ENCODE measurements at regions not wholly inside any gene's neighbourhood (a gene's known extent, or its start where the extent isn't known, plus 50 kb on each side); places are given as distances from the start of the nearest gene placed in this dataset.

GRCh38 chr5:61215996-61216395 lies 53.7 kb upstream of the SMIM15 start:
- no peaks in the 10 kb centered on the region for H3K9me3 ChIP-seq

GRCh38 chr5:61216741-61217140 lies 54.5 kb upstream of the SMIM15 start:
- Histone ChIP-seq H3K27me3 (no peaks in the 10 kb centered on the region), H3K27ac (no peak overlapping the region), H3K4me3 (no peak overlapping the region), H3K36me3 (no peaks in the 10 kb centered on the region), H3K9me3 (no peaks in the 10 kb centered on the region), H3K4me1 (no peaks in the 10 kb centered on the region)
- no peak for TF ChIP-seq CTCF (IDR thresholded peaks at IDR 0.05)
- TF ChIP-seq POLR2A (IDR thresholded peaks at IDR 0.05) = no peak
- DNase-seq = no peak

More at GRCh38 chr5:61215996-61216395, 53.7 kb upstream of the SMIM15 start:
- no peaks in the 10 kb centered on the region for H3K4me1 ChIP-seq
- no peaks in the 10 kb centered on the region for H3K36me3 ChIP-seq
- TF ChIP-seq CTCF (IDR thresholded peaks at IDR 0.05) (no peak), POLR2A (IDR thresholded peaks at IDR 0.05) (no peak)
- H3K4me3 ChIP-seq = no peak overlapping the region
- H3K27me3 ChIP-seq = no peaks in the 10 kb centered on the region
- no peak for DNase-seq
- H3K27ac ChIP-seq = no peak overlapping the region

- no peaks in the 10 kb centered on the region for H3K4me1 ChIP-seq
- no peak overlapping the region for H3K27ac ChIP-seq
- no peaks in the 10 kb centered on the region for H3K27me3 ChIP-seq
- H3K4me3 ChIP-seq = no peak overlapping the region
- no peaks in the 10 kb centered on the region for H3K9me3 ChIP-seq
- TF ChIP-seq POLR2A (IDR thresholded peaks at IDR 0.05) (no peak), CTCF (IDR thresholded peaks at IDR 0.05) (no peak)
- H3K36me3 ChIP-seq = no peaks in the 10 kb centered on the region
- no peak for DNase-seq
Observed at GRCh38 chr5:61217214-61217613, 54.9 kb upstream of the SMIM15 start.

- H3K27me3 ChIP-seq = no peaks in the 10 kb centered on the region
- no peak overlapping the region for H3K4me3 ChIP-seq
- peaks cover 0 to 6% (median 0%) of the 10 kb centered on the region in 4 donors for H3K9me3 ChIP-seq
- H3K36me3 ChIP-seq = no peaks in the 10 kb centered on the region
- DNase-seq = no peak
- no peaks in the 10 kb centered on the region for H3K4me1 ChIP-seq
- no peak for TF ChIP-seq CTCF (IDR thresholded peaks at IDR 0.05)
- no peak for TF ChIP-seq POLR2A (IDR thresholded peaks at IDR 0.05)
- no peak overlapping the region for H3K27ac ChIP-seq
Observed at GRCh38 chr5:61228229-61228628, 66.0 kb upstream of the SMIM15 start.

GRCh38 chr5:61228691-61229280 lies 66.5 kb upstream of the SMIM15 start:
- Histone ChIP-seq H3K9me3 (peaks cover 0 to 6% (median 0%) of the 10 kb centered on the region in 4 donors), H3K27ac (no peak overlapping the region), H3K4me3 (no peak overlapping the region), H3K27me3 (no peaks in the 10 kb centered on the region), H3K36me3 (no peaks in the 10 kb centered on the region), H3K4me1 (no peaks in the 10 kb centered on the region)
- TF ChIP-seq CTCF (IDR thresholded peaks at IDR 0.05) (no peak), POLR2A (IDR thresholded peaks at IDR 0.05) (no peak)
- DNase-seq = no peak

- Histone ChIP-seq H3K27me3 (no peaks in the 10 kb centered on the region), H3K36me3 (no peaks in the 10 kb centered on the region), H3K9me3 (peaks cover 0 to 6% (median 0%) of the 10 kb centered on the region in 4 donors), H3K4me1 (no peaks in the 10 kb centered on the region), H3K4me3 (no peak overlapping the region), H3K27ac (no peak overlapping the region)
- no peak for DNase-seq
- no peak for TF ChIP-seq POLR2A (IDR thresholded peaks at IDR 0.05)
Observed at GRCh38 chr5:61229416-61229815, 67.1 kb upstream of the SMIM15 start.
